Nephron (organoid): ENCODE measurements at regions not wholly inside any gene's neighbourhood (a gene's known extent, or its start where the extent isn't known, plus 50 kb on each side); places are given as distances from the start of the nearest gene placed in this dataset.
A peak's percentile ranks its signal among the peaks of the same experiment; 100 is the strongest.

ENCODE experiments used
- H3K27ac Mint-ChIP-seq, 3 experiments: 2 replicates each; pipeline ENCODE4 v1.8.0; 2020; ENCODE audit warnings: mixed read lengths in 3 of 3, mild to moderate bottlenecking in 2 of 3, moderate library complexity in 1 of 3
- H3K27me3 Mint-ChIP-seq: 2 replicates; pipeline ENCODE4 v1.8.0; 2021; ENCODE audit warnings: low read depth, mild to moderate bottlenecking, moderate library complexity, mixed read lengths
- H3K36me3 Mint-ChIP-seq: 2 replicates; pipeline ENCODE4 v1.8.0; 2020; ENCODE audit warnings: low read depth, mixed read lengths
- H3K4me1 Mint-ChIP-seq: 2 replicates; pipeline ENCODE4 v1.8.0; 2020; ENCODE audit warnings: mixed read lengths
- H3K4me3 Mint-ChIP-seq, 3 experiments: 2 replicates each; pipeline ENCODE4 v1.8.0; 2020; ENCODE audit warnings: mild to moderate bottlenecking in 3 of 3, mixed read lengths in 3 of 3, moderate library complexity in 2 of 3
- H3K9me3 Mint-ChIP-seq: 2 replicates; pipeline ENCODE4 v1.8.0; 2020; ENCODE audit warnings: mixed read lengths
- TF ChIP-seq, protein P1 (sequence below), 3 experiments: fragments of 200-600 bp; sonication (generic); IDR thresholded peaks; one replicate each; pipeline ENCODE4 v1.5.0; 2021; ENCODE audit warnings: antibody characterized with exemption in 3 of 3; ENCODE audit not compliant: unreplicated experiment in 3 of 3

- Mint-ChIP-seq H3K36me3 (no peaks in the 10 kb centered on the region), H3K27ac (no peak overlapping the region), H3K27me3 (no peaks in the 10 kb centered on the region), H3K4me3 (no peak overlapping the region), H3K9me3 (no peaks in the 10 kb centered on the region), H3K4me1 (peaks cover 5% of the 10 kb centered on the region)
- TF ChIP-seq, protein P1, sequence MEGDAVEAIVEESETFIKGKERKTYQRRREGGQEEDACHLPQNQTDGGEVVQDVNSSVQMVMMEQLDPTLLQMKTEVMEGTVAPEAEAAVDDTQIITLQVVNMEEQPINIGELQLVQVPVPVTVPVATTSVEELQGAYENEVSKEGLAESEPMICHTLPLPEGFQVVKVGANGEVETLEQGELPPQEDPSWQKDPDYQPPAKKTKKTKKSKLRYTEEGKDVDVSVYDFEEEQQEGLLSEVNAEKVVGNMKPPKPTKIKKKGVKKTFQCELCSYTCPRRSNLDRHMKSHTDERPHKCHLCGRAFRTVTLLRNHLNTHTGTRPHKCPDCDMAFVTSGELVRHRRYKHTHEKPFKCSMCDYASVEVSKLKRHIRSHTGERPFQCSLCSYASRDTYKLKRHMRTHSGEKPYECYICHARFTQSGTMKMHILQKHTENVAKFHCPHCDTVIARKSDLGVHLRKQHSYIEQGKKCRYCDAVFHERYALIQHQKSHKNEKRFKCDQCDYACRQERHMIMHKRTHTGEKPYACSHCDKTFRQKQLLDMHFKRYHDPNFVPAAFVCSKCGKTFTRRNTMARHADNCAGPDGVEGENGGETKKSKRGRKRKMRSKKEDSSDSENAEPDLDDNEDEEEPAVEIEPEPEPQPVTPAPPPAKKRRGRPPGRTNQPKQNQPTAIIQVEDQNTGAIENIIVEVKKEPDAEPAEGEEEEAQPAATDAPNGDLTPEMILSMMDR (IDR thresholded peaks at IDR 0.05; ENCODE audit: unreplicated experiment in 3 of 3): no peak
Observed at GRCh38 chr6:63451238-63451637, 121.0 kb upstream of the LOC128125822 start.

GRCh38 chr6:63452125-63452524, 120.2 kb upstream of the LOC128125822 start:
- TF ChIP-seq, protein P1 (IDR thresholded peaks at IDR 0.05; ENCODE audit: unreplicated experiment in 3 of 3): no peak
- peaks cover 2% of the 10 kb centered on the region for H3K4me1 Mint-ChIP-seq
- no peak overlapping the region for H3K27ac Mint-ChIP-seq
- H3K27me3 Mint-ChIP-seq: no peaks in the 10 kb centered on the region
- H3K36me3 Mint-ChIP-seq: no peaks in the 10 kb centered on the region
- H3K4me3 Mint-ChIP-seq: no peak overlapping the region
- H3K9me3 Mint-ChIP-seq: no peaks in the 10 kb centered on the region

- Mint-ChIP-seq H3K36me3 (no peaks in the 10 kb centered on the region), H3K4me1 (no peaks in the 10 kb centered on the region), H3K27ac (no peak overlapping the region), H3K9me3 (no peaks in the 10 kb centered on the region), H3K27me3 (no peaks in the 10 kb centered on the region), H3K4me3 (no peak overlapping the region)
- TF ChIP-seq, protein P1 (IDR thresholded peaks at IDR 0.05; ENCODE audit: unreplicated experiment in 3 of 3): no peak
Observed at GRCh38 chr6:63456734-63457133, 115.5 kb upstream of the LOC128125822 start.

DNA sequence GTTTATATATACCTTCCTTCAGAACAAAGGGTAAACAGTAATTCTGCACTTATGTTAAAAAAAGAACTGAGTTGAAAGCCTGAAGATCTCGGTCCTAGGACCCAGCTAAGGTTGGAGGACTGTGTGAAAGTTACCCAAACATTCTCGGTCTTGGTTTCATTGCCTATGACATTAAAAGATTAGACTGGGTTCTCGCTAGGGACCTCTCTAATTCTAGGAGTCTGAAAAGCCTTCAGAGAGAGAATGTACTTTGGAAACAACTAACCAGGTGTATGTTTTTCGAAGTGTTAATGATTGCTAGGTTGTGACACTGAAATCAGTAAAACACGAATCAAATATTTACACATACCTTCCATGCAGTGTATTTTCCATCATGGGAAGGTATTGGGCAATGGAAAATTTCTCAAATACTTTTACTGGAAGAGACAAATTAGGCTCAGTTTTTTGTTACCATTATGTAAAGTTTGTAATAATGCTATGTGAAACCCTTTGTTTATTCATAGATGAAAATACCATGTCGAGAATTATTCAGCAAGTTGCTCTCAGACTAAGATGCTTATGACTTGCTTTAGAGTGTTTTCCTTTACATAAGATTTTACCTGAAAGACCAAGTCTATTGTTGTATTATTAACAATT, 113.7 kb upstream of the LOC128125822 start:
- H3K36me3 Mint-ChIP-seq: no peaks in the 10 kb centered on the region
- no peaks in the 10 kb centered on the region for H3K9me3 Mint-ChIP-seq
- H3K27me3 Mint-ChIP-seq: no peaks in the 10 kb centered on the region
- H3K4me3 Mint-ChIP-seq: no peak overlapping the region
- peak overlapping the region in 1 of 3 experiments; percentile 81 for H3K27ac Mint-ChIP-seq
- H3K4me1 Mint-ChIP-seq: no peaks in the 10 kb centered on the region
- TF ChIP-seq, protein P1 (IDR thresholded peaks at IDR 0.05; ENCODE audit: unreplicated experiment in 3 of 3): no peak

GRCh38 chr6:63459814-63460213, 112.5 kb upstream of the LOC128125822 start:
- peak overlapping the region in 1 of 3 experiments; percentile 32 for H3K27ac Mint-ChIP-seq
- no peaks in the 10 kb centered on the region for H3K27me3 Mint-ChIP-seq
- H3K4me3 Mint-ChIP-seq: no peak overlapping the region
- H3K9me3 Mint-ChIP-seq: no peaks in the 10 kb centered on the region
- no peaks in the 10 kb centered on the region for H3K36me3 Mint-ChIP-seq
- TF ChIP-seq, protein P1 (IDR thresholded peaks at IDR 0.05; ENCODE audit: unreplicated experiment in 3 of 3): no peak
- H3K4me1 Mint-ChIP-seq: no peaks in the 10 kb centered on the region

GRCh38 chr6:63460971-63461370, 111.3 kb upstream of the LOC128125822 start:
- no peak overlapping the region for H3K27ac Mint-ChIP-seq
- H3K27me3 Mint-ChIP-seq: no peaks in the 10 kb centered on the region
- TF ChIP-seq, protein P1 (IDR thresholded peaks at IDR 0.05; ENCODE audit: unreplicated experiment in 3 of 3): no peak
- H3K9me3 Mint-ChIP-seq: no peaks in the 10 kb centered on the region
- H3K36me3 Mint-ChIP-seq: no peaks in the 10 kb centered on the region
- no peaks in the 10 kb centered on the region for H3K4me1 Mint-ChIP-seq
- H3K4me3 Mint-ChIP-seq: no peak overlapping the region
